Naive B cell (primary cell): ENCODE measurements at regions not wholly inside any gene's neighbourhood (a gene's known extent, or its start where the extent isn't known, plus 50 kb on each side); places are given as distances from the start of the nearest gene placed in this dataset.
"Not testable (repeated sequence)": the region's sequence is repeated elsewhere in the genome, so short reads cannot be mapped to it uniquely, and the experiment has no call there.

Experiments
- ATAC-seq, 2 donors: fragments of 150-1000 bp; cut with Tn5 transposase; 2 replicates each; pipeline ENCODE4 v1.10.0; 2021; ENCODE audit warnings: low read depth in 2 of 2, mild to moderate bottlenecking in 2 of 2, moderate library complexity in 2 of 2
- DNase-seq: peaks from one replicate; pipeline ENCODE4 v3.0.0; 2022
- H3K27ac Mint-ChIP-seq, 6 donors: one replicate each; pipeline ENCODE4 v1.8.0; 2020 to 2022; ENCODE audit warnings: mild to moderate bottlenecking in 6 of 6, mixed read lengths in 6 of 6, moderate library complexity in 5 of 6, inconsistent platforms in 2 of 6
- H3K27me3 Mint-ChIP-seq, 3 donors: one replicate each; pipeline ENCODE4 v1.8.0; 2021 to 2022; ENCODE audit warnings: mixed read lengths in 3 of 3, mild to moderate bottlenecking in 1 of 3
- H3K36me3 Mint-ChIP-seq, 2 donors: one replicate each; pipeline ENCODE4 v1.8.0; 2020 to 2022; ENCODE audit warnings: mixed read lengths in 2 of 2, inconsistent platforms in 1 of 2, mild to moderate bottlenecking in 1 of 2
- H3K4me1 Mint-ChIP-seq, 3 donors: one replicate each; pipeline ENCODE4 v1.8.0; 2020 to 2022; ENCODE audit warnings: mixed read lengths in 3 of 3, inconsistent platforms in 1 of 3, mild to moderate bottlenecking in 1 of 3, moderate library complexity in 1 of 3
- H3K4me3 Mint-ChIP-seq, 8 donors: one replicate each; pipeline ENCODE4 v1.8.0; 2020 to 2022; ENCODE audit warnings: mild to moderate bottlenecking in 8 of 8, mixed read lengths in 8 of 8, moderate library complexity in 8 of 8, inconsistent platforms in 2 of 8
- H3K9me3 Mint-ChIP-seq, 7 donors: one replicate each; pipeline ENCODE4 v1.8.0; 2020 to 2022; ENCODE audit warnings: mixed read lengths in 7 of 7, mild to moderate bottlenecking in 5 of 7, inconsistent platforms in 2 of 7, moderate library complexity in 1 of 7

- H3K27ac Mint-ChIP-seq, result no peak overlapping the region
- no peak for DNase-seq
- peaks cover 0 to 6% (median 1%) of the 10 kb centered on the region in 7 donors for H3K9me3 Mint-ChIP-seq
- no peak for ATAC-seq
- H3K4me3 Mint-ChIP-seq, result no peak overlapping the region
- H3K27me3 Mint-ChIP-seq, result no peaks in the 10 kb centered on the region
- H3K36me3 Mint-ChIP-seq, result no peaks in the 10 kb centered on the region
- no peaks in the 10 kb centered on the region for H3K4me1 Mint-ChIP-seq
Measured at GRCh38 chr4:59643682-59644081, 1556.4 kb upstream of the ADGRL3 start.

- ATAC-seq (no peak), DNase-seq (no peak)
- H3K4me1 Mint-ChIP-seq, result no peaks in the 10 kb centered on the region
- no peaks in the 10 kb centered on the region for H3K9me3 Mint-ChIP-seq
- H3K27me3 Mint-ChIP-seq, result no peaks in the 10 kb centered on the region
- H3K36me3 Mint-ChIP-seq, result no peaks in the 10 kb centered on the region
- no peak overlapping the region for H3K27ac Mint-ChIP-seq
- no peak overlapping the region for H3K4me3 Mint-ChIP-seq
Measured at GRCh38 chr4:59644765-59645164, 1555.4 kb upstream of the ADGRL3 start.

GRCh38 chr4:59646082-59646481 is 1554.0 kb upstream of the ADGRL3 start:
- H3K27me3 Mint-ChIP-seq, result no peaks in the 10 kb centered on the region
- no peak overlapping the region for H3K27ac Mint-ChIP-seq
- H3K4me3 Mint-ChIP-seq, result no peak overlapping the region
- no peaks in the 10 kb centered on the region for H3K36me3 Mint-ChIP-seq
- ATAC-seq, result no peak
- DNase-seq, result no peak
- H3K4me1 Mint-ChIP-seq, result no peaks in the 10 kb centered on the region
- peaks cover 0 to 7% (median 0%) of the 10 kb centered on the region in 7 donors for H3K9me3 Mint-ChIP-seq

GRCh38 chr4:59647011-59647410 is 1553.1 kb upstream of the ADGRL3 start:
- DNase-seq (no peak), ATAC-seq (no peak)
- no peaks in the 10 kb centered on the region for H3K27me3 Mint-ChIP-seq
- no peak overlapping the region for H3K4me3 Mint-ChIP-seq
- no peak overlapping the region for H3K27ac Mint-ChIP-seq
- H3K36me3 Mint-ChIP-seq, result no peaks in the 10 kb centered on the region
- peaks cover 0 to 7% (median 0%) of the 10 kb centered on the region in 7 donors for H3K9me3 Mint-ChIP-seq
- H3K4me1 Mint-ChIP-seq, result no peaks in the 10 kb centered on the region

- Mint-ChIP-seq H3K9me3 (peaks cover 0 to 9% (median 0%) of the 10 kb centered on the region in 7 donors), H3K4me3 (no peak overlapping the region), H3K4me1 (no peaks in the 10 kb centered on the region)
Measured at GRCh38 chr4:59647500-59647899, 1552.6 kb upstream of the ADGRL3 start.

GRCh38 chr4:59650861-59651260 is 1549.3 kb upstream of the ADGRL3 start:
- peaks cover 0 to 14% (median 5%) of the 10 kb centered on the region in 7 donors for H3K9me3 Mint-ChIP-seq
- no peaks in the 10 kb centered on the region for H3K36me3 Mint-ChIP-seq
- ATAC-seq (no peak), DNase-seq (no peak)
- H3K4me3 Mint-ChIP-seq, result no peak overlapping the region
- H3K4me1 Mint-ChIP-seq, result no peaks in the 10 kb centered on the region
- H3K27ac Mint-ChIP-seq, result no peak overlapping the region
- no peaks in the 10 kb centered on the region for H3K27me3 Mint-ChIP-seq

More at GRCh38 chr4:59647500-59647899, 1552.6 kb upstream of the ADGRL3 start:
- ATAC-seq (no peak), DNase-seq (no peak)
- Mint-ChIP-seq H3K27ac (no peak overlapping the region), H3K36me3 (no peaks in the 10 kb centered on the region), H3K27me3 (no peaks in the 10 kb centered on the region)

GRCh38 chr4:59655996-59656395 is 1544.1 kb upstream of the ADGRL3 start:
- DNase-seq (no peak), ATAC-seq (no peak)
- no peak overlapping the region for H3K27ac Mint-ChIP-seq
- H3K4me1 Mint-ChIP-seq, result no peaks in the 10 kb centered on the region
- no peak overlapping the region for H3K4me3 Mint-ChIP-seq
- peaks cover 0 to 18% (median 10%) of the 10 kb centered on the region in 7 donors for H3K9me3 Mint-ChIP-seq
- no peaks in the 10 kb centered on the region for H3K27me3 Mint-ChIP-seq
- no peaks in the 10 kb centered on the region for H3K36me3 Mint-ChIP-seq

GRCh38 chr4:59664771-59665170 is 1535.4 kb upstream of the ADGRL3 start:
- H3K4me3 Mint-ChIP-seq, result no peak overlapping the region
- no peaks in the 10 kb centered on the region for H3K27me3 Mint-ChIP-seq
- no peaks in the 10 kb centered on the region for H3K4me1 Mint-ChIP-seq
- ATAC-seq (no peak), DNase-seq (no peak)
- no peak overlapping the region for H3K27ac Mint-ChIP-seq
- peaks cover 0 to 13% (median 5%) of the 10 kb centered on the region in 7 donors for H3K9me3 Mint-ChIP-seq
- H3K36me3 Mint-ChIP-seq, result no peaks in the 10 kb centered on the region

- Mint-ChIP-seq H3K36me3 (no peaks in the 10 kb centered on the region), H3K9me3 (peaks cover 0 to 5% (median 3%) of the 10 kb centered on the region in 7 donors), H3K27ac (no peak overlapping the region), H3K27me3 (no peaks in the 10 kb centered on the region), H3K4me3 (no peak overlapping the region), H3K4me1 (no peaks in the 10 kb centered on the region)
- no peak for ATAC-seq
- no peak for DNase-seq
Measured at GRCh38 chr4:59666645-59667044, 1533.5 kb upstream of the ADGRL3 start.

- Mint-ChIP-seq H3K9me3 (peaks cover 0 to 5% (median 0%) of the 10 kb centered on the region in 7 donors), H3K4me3 (no peak overlapping the region)
Measured at GRCh38 chr4:59671037-59671436, 1529.1 kb upstream of the ADGRL3 start.

GRCh38 chr4:59676389-59676788 is 1523.7 kb upstream of the ADGRL3 start:
- Mint-ChIP-seq H3K27me3 (no peaks in the 10 kb centered on the region), H3K36me3 (no peaks in the 10 kb centered on the region), H3K9me3 (peaks cover 0 to 3% (median 0%) of the 10 kb centered on the region in 7 donors), H3K4me3 (no peak overlapping the region), H3K4me1 (no peaks in the 10 kb centered on the region), H3K27ac (no peak overlapping the region)
- no peak for ATAC-seq
- no peak for DNase-seq

More at GRCh38 chr4:59671037-59671436, 1529.1 kb upstream of the ADGRL3 start:
- Mint-ChIP-seq H3K27me3 (no peaks in the 10 kb centered on the region), H3K36me3 (no peaks in the 10 kb centered on the region), H3K4me1 (no peaks in the 10 kb centered on the region), H3K27ac (no peak overlapping the region)
- DNase-seq, result no peak
- no peak for ATAC-seq

- not testable (repeated sequence) for H3K27ac Mint-ChIP-seq, H3K4me3 Mint-ChIP-seq, ATAC-seq
Measured at GRCh38 chr4:59676992-59677391, 1523.1 kb upstream of the ADGRL3 start.

GRCh38 chr4:59685626-59686025 is 1514.5 kb upstream of the ADGRL3 start:
- no peak for ATAC-seq
- DNase-seq, result no peak
- no peak overlapping the region for H3K4me3 Mint-ChIP-seq
- no peaks in the 10 kb centered on the region for H3K36me3 Mint-ChIP-seq
- H3K9me3 Mint-ChIP-seq, result peaks cover 0 to 6% (median 1%) of the 10 kb centered on the region in 7 donors
- H3K27me3 Mint-ChIP-seq, result no peaks in the 10 kb centered on the region
- H3K4me1 Mint-ChIP-seq, result no peaks in the 10 kb centered on the region
- no peak overlapping the region for H3K27ac Mint-ChIP-seq

More at GRCh38 chr4:59676992-59677391, 1523.1 kb upstream of the ADGRL3 start:
- not testable (repeated sequence) for H3K9me3 Mint-ChIP-seq, H3K36me3 Mint-ChIP-seq, H3K27me3 Mint-ChIP-seq, H3K4me1 Mint-ChIP-seq, DNase-seq

GRCh38 chr4:59689149-59689548 is 1511.0 kb upstream of the ADGRL3 start:
- no peak for DNase-seq
- Mint-ChIP-seq H3K4me1 (no peaks in the 10 kb centered on the region), H3K27ac (no peak overlapping the region), H3K27me3 (no peaks in the 10 kb centered on the region), H3K4me3 (no peak overlapping the region), H3K9me3 (peaks cover 0 to 6% (median 1%) of the 10 kb centered on the region in 7 donors), H3K36me3 (no peaks in the 10 kb centered on the region)
- ATAC-seq, result no peak
